HG02759 (cell line): ENCODE measurements at regions not wholly inside any gene's neighbourhood (a gene's known extent, or its start where the extent isn't known, plus 50 kb on each side); places are given as distances from the start of the nearest gene placed in this dataset.
"Not testable (repeated sequence)": the region's sequence is repeated elsewhere in the genome, so short reads cannot be mapped to it uniquely, and the experiment has no call there.

Source experiments
- ATAC-seq: cut with Tn5 transposase; IDR thresholded peaks from one replicate; pipeline ENCODE4 v1.9.1; 2021; ENCODE audit warnings: mild to moderate bottlenecking, moderate library complexity; ENCODE audit not compliant: unreplicated experiment

GRCh38 chr9:96157675-96158074 lies 144.3 kb downstream of the HSD17B3 start:
- ATAC-seq = no peak

GRCh38 chr9:96156171-96156974 lies 145.6 kb downstream of the HSD17B3 start:
- no peak for ATAC-seq

DNA sequence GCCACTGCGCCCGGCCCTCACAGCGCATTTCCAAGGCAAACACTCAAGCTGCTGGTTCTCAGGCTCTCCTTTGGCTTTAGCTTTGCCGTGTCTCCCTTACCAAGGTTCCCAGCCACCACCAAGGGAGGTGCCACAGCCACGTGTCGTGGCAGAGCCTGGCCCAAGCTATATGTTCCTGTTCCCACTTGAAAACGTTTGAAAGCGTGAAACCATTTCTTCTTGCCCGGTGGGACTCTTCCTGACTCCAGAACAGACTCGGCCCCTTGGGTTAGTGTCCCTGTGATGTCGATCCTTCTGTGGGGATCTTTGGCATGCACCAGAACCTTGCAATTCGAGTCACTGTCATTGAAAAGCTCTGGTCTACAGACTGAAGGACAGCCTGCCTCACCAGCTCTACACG lies 147.9 kb downstream of the HSD17B3 start:
- no peak for ATAC-seq

DNA sequence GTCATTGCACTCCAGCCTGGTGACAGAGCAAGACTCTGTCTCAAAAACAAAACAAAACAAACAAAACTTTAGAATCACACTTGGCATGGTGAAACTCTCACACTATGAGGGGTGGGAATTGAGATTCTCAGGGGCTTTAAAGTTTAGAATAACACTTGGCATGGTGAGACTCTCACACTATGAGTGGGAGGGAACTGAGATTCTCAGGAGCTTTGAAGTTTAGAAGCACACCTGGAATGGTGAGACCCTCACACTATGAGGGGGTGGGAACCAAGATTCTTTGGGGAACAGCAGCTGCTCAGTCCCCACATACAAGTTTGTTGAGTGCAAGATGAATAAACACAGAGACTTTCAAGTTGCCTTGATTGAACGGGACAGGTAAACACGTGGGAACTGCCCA lies 149.4 kb downstream of the HSD17B3 start:
- ATAC-seq = no peak

- peak; percentile 93 for ATAC-seq
Observed at GRCh38 chr9:96150324-96151227, 151.4 kb downstream of the HSD17B3 start.

GRCh38 chr9:96149533-96150280 lies 152.3 kb downstream of the HSD17B3 start:
- ATAC-seq = peak; percentile 41

GRCh38 chr9:96148634-96149532 lies 153.1 kb downstream of the HSD17B3 start:
- no peak for ATAC-seq

DNA sequence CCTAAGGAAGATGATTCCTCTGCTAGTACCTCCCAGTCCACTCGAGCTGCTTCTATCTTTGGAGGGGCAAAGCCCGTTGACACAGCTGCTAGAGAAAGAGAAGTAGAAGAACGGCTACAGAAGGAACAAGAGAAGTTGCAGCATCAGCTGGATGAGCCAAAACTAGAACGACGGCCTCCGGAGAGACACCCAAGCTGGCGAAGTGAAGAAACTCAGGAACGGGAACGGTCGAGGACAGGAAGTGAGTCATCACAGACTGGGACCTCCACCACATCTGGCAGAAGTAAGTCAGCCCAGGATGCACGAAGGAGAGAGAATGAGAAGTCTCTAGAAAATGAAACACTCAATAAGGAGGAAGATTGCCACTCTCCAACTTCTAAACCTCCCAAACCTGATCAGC lies 154.9 kb downstream of the HSD17B3 start:
- ATAC-seq = not testable (repeated sequence)

DNA sequence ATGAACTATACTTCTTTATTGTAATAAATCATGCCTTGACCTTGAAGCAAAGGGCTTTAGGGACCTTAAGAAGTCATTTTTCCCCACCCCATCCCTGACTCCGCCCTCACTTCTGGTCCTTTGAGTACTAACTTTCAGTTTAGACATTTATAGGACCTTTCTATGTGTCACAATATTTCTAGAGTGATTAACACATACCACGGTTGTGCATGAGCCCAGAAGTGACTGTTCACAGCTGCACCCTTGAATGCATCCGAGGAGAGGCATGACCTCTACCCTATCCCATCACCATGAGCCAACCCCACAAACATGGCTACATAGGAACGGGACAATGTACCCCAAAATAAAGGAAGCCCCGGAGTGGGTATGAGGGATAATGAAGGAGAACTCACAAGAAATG lies 160.3 kb downstream of the HSD17B3 start:
- no peak for ATAC-seq

- no peak for ATAC-seq
Observed at GRCh38 chr9:96141128-96141474, 160.9 kb downstream of the HSD17B3 start.

DNA sequence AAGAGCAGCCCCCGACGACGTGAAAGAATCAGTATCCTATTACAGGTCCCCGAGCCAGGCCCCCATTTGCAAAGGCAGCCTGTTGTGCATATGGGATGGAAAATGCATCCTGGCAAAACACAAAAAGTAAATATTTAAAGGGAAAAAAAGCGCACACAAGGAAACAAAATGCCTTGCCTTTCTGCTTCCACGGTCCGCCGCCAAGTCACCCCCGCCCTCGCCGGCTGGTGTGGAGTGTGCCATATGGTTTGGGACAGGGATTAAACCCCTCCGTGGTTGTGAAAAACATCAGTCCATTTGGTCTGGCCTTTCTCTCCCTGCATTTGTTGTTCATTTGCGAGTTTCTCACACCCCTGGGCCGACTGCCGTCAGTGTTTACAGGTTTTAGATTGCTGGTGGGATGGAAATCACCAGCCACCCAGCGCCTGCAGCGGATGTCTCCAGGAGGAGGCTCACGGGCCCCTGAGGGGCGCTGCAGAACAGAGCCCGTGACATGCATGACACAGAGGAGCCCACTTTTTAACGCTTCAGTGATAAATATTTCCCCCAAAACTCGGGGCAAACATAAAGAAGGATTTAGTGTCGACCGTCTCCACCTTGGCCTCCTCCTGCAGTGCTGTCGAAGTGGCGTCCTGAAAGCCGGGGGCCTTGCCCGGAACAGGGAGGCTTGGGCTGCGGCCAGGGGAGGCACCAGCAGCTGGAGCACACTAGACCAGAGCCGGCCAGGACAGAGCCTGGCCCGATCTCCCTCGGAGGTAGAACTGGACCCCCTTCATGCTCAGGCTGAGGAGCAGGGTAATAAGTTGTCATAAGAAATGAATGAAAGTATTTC lies 161.5 kb downstream of the HSD17B3 start:
- ATAC-seq = no peak

DNA sequence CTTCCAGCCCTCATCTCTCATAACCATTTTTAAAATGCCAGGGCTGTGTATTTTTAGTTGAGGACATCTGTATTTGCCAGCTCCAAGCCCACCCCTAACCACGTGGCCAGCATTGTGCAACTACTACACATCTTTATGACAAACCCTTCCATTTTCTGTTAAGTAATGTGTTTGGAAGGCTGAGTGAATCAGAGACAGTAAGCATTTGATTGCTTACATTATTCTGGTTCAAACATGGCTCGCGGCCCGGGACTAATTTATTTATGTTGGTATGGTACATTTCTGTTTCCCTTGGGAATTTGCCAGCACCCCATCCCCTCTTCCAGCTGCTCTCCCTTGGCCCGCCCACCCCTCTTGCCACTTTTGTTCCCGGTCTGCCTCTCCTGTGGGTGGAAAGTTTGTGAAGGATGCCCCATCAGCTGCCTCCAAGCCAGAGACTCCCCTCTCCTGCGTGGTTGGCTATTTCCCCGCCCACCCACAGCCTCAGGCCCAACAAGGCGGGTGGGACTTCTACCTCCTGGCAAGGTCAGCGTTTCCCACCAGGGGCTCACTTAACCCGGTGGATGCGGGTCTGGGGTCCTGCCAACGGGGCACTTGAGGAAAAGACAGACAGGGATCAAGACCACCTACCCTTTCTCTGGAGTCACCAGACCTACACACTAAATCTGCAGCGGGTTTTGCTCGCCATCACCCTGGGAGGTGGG lies 162.2 kb downstream of the HSD17B3 start:
- ATAC-seq = no peak

DNA sequence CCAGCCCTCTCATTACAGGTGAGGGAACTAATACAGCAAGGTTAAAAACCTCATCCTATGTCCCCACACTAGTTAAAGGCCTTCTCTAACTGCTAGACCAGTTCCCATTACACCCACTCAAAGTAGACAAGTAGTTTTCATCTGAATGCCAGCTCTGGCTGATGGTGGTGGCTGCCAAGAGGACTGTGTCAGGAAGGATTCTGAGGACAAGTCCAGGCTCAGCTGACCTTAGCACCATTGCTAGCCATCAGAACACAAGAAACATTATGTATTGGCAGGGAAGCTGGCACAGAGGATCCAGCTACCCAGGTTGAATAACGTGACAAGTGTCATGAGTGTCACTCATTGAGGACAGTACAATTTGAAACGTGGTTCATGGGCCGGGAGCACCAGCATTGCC lies 163.4 kb downstream of the HSD17B3 start:
- ATAC-seq = no peak

GRCh38 chr9:96137671-96138429 lies 164.1 kb downstream of the HSD17B3 start:
- ATAC-seq = peak; percentile 35

DNA sequence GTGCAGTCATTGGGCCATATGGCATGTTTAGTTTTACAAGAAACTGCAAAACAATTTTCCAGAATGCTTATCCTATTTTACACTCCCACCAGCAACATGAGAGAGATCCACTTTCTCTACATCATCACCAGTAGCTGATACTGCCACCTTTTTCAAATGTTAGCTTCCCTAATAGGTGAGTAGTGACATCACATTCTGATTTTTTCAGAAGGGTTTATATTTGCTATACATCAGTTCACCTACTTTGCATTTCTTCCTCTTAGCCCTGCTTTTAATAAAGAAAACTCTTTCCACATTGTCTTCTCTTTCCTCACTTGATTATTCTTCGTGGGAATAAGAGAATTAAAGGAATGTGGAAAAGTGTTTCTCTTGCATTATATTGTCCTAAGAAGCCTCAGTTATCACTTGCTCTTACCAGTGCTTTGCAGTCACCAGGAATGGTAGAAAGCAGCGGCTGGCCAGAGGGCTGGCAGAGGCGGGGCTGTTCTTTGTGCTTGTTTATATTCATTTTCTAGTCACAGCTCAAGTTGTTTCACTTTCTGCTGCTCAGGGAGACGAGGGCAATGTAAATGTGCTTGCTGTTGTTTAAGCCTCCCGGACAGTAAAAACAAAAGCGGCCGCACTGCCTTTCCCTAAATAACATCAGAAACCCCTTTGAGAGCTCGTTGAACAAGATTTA lies 164.8 kb downstream of the HSD17B3 start:
- ATAC-seq = peak; percentile 97

DNA sequence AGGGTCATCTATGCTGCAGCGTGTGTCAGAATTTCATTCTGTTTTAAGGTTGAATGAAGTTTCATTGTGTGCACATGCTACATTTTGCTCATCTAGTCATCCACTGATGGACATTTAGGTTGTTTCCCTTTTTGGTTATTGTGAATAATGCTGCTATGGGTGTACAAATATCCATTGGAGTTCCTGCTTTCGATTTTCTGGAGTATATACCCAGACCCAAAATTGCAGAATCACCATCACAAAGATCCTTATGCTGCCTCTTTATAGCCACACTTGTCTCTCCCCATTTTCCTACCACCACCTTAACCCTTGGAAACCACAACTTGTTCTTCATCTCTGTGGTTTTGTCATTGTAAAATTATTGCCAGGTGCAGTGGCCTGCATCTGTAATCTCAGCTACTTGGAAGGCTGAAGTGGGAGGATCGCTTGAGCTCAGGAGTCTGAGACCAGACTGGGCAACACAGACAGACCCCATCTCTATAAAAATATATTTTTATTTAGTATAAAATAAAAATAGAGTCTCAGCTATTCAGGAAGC lies 166.2 kb downstream of the HSD17B3 start:
- ATAC-seq = no peak

DNA sequence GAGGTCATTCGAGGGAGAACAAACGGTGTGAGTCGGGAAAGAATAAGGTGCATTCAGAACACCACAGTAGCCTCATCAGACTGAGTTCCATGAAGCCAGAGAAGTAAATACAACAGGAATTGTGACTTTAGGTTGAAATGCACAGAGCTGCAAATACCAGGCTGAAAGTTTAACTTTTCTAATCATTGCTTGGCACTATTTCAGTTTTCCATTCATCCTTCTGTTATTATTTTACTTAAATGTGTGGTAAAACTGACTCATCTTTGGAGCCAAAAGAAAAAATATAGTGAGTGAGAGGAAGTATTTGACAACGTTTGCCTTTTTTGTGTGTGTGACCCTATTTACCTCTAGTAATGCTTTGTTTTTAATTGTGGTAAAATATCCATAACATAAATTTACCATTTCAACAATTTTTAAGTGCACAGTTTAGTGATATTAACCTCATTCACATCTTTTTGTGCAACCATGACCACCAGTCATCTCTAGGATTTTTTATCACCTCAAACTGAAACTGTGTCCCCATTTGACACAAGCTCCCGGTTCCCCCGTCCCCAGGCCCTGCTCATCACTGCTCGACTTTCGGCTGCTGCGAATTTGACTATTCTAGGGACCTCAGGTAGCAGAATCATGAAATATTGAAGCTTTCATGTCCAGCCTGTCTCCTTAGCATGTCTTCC lies 166.8 kb downstream of the HSD17B3 start:
- ATAC-seq = no peak
